ENCODE measurements at regions not wholly inside any gene's neighbourhood (a gene's known extent, or its start where the extent isn't known, plus 50 kb on each side); places are given as distances from the start of the nearest gene placed in this dataset.

GRCh38 chr20:50455656-50456451 lies 54.3 kb upstream of the PTPN1 start:
- in situ Hi-C loops (cut with MboI; ENCODE audit: low sequenced_read_pairs) = loop anchor here (25.0 kb wide), 1 partner anchor 269 kb away; the partner anchor contains the start of gene CEBPB

- in situ Hi-C loops (cut with MboI; ENCODE audit: low sequenced_read_pairs) = loop anchor here (25.0 kb wide), 1 partner anchor 269 kb away; the partner anchor contains the start of gene CEBPB
These were observed 53.5 kb upstream of the PTPN1 start for GRCh38 chr20:50456452-50457324.

GRCh38 chr20:50459124-50459918 lies 50.9 kb upstream of the PTPN1 start:
- in situ Hi-C loops (cut with MboI; ENCODE audit: low sequenced_read_pairs) = loop anchor here (25.0 kb wide), 1 partner anchor 272 kb away; the partner anchor contains the start of gene CEBPB

DNA sequence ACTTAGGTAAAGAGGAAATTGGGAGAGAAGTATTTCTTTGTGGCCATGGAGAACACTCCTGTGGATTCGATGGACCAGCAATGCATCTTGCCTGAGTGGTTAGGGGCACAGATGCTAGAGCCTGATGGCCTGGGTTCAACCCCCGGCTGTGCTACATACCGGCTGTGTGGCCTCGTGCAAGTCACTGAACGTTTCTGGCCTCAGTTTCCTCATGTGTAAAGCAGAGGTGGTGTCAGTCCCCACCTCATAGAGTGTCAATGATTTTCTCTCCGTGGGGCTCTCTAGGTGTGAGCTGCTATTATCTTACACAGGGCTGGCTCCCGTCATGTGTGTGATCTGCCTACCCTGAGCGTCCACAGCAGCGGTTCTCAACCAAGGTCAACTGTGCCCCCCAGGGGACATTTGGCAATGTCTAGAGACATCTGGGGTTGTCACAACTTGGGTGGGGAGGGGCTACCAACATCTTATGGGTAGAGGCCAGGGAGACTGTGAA lies 50.0 kb upstream of the PTPN1 start:
- in situ Hi-C loops (cut with MboI; ENCODE audit: low sequenced_read_pairs) = loop anchor here (25.0 kb wide), 1 partner anchor 273 kb away; the partner anchor contains the start of gene CEBPB
